Smooth muscle cell (in vitro differentiated cells): ENCODE measurements at regions not wholly inside any gene's neighbourhood (a gene's known extent, or its start where the extent isn't known, plus 50 kb on each side); places are given as distances from the start of the nearest gene placed in this dataset.

ENCODE experiments used
- DNase-seq: peaks from one replicate; lab custom pipeline; 2025; ENCODE audit not compliant: unreplicated experiment; lab: John Stamatoyannopoulos, UW
- H2AFZ ChIP-seq: fragments of 200-600 bp; sonication (generic); 2 replicates; pipeline ENCODE4 v1.6.0; 2016; ENCODE audit warnings: antibody characterized with exemption, low read depth, mild to moderate bottlenecking
- H3F3A ChIP-seq: fragments of 200-600 bp; sonication (generic); 2 replicates; pipeline ENCODE4 v1.6.0; 2017; ENCODE audit warnings: antibody characterized with exemption, low read depth
- H3K27ac ChIP-seq: fragments of 200-600 bp; sonication (generic); 2 replicates; pipeline ENCODE4 v1.5.1; 2016; ENCODE audit warnings: low read depth, mild to moderate bottlenecking
- H3K27me3 ChIP-seq: fragments of 200-600 bp; sonication (generic); 2 replicates; pipeline ENCODE4 v1.6.1; 2016; ENCODE audit warnings: low read depth, mild to moderate bottlenecking
- H3K36me3 ChIP-seq: fragments of 200-600 bp; sonication (generic); 2 replicates; pipeline ENCODE4 v1.5.1; 2016; ENCODE audit warnings: low read depth
- H3K4me1 ChIP-seq: fragments of 200-600 bp; sonication (generic); 2 replicates; pipeline ENCODE4 v1.5.1; 2016; ENCODE audit warnings: low read depth
- H3K4me2 ChIP-seq: fragments of 200-600 bp; sonication (generic); 2 replicates; pipeline ENCODE4 v1.6.0; 2016; ENCODE audit warnings: mild to moderate bottlenecking
- H3K4me3 ChIP-seq: fragments of 200-600 bp; sonication (generic); 2 replicates; pipeline ENCODE4 v1.5.1; 2016; ENCODE audit warnings: mild to moderate bottlenecking
- H3K79me2 ChIP-seq: fragments of 200-600 bp; sonication (generic); 2 replicates; pipeline ENCODE4 v1.6.0; 2016; ENCODE audit warnings: low read depth, mild to moderate bottlenecking
- H3K9ac ChIP-seq: fragments of 200-600 bp; sonication (generic); 2 replicates; pipeline ENCODE4 v1.6.0; 2016; ENCODE audit warnings: low read depth
- H3K9me3 ChIP-seq: fragments of 200-600 bp; sonication (generic); replicated peaks from 2 replicates; pipeline ENCODE4 v1.5.1; 2016; ENCODE audit warnings: low read depth
- H4K20me1 ChIP-seq: fragments of 200-600 bp; sonication (generic); 2 replicates; pipeline ENCODE4 v1.6.0; 2016; ENCODE audit warnings: low read depth
- WGBS: methylation state at CpG from one replicate; pipeline ENCODE4 v1.1.7; 2016; ENCODE audit warnings: low lambda C conversion rate; 5-methylcytosine and 5-hydroxymethylcytosine counted together
- TF ChIP-seq, protein P1 (sequence below): fragments of 200-600 bp; sonication (generic); IDR thresholded peaks from 2 replicates; pipeline ENCODE4 v1.5.1; 2017; ENCODE audit warnings: borderline replicate concordance, mild to moderate bottlenecking, antibody characterized with exemption; ENCODE audit not compliant: insufficient read depth, poor library complexity, severe bottlenecking

DNA sequence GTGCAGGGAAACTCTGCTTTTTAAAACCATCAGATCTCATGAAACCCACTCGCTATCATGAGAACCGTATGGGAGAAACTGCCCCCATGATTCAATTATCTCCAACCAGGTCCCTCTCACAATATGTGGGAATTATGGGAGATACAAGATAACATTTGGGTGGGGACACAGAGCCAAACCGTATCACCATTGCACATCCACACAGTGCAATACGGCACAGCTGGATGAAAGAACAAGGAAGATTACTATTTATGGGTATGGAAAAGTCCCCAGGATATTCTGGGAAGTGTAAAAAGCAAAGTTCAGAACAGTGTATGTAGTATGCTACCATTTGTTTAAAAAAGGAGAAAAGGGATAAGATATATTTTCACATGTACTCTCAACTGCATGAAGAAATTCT, 290.1 kb downstream of the PIK3C3 start:
- no peaks in the 10 kb centered on the region for H4K20me1 ChIP-seq

DNA sequence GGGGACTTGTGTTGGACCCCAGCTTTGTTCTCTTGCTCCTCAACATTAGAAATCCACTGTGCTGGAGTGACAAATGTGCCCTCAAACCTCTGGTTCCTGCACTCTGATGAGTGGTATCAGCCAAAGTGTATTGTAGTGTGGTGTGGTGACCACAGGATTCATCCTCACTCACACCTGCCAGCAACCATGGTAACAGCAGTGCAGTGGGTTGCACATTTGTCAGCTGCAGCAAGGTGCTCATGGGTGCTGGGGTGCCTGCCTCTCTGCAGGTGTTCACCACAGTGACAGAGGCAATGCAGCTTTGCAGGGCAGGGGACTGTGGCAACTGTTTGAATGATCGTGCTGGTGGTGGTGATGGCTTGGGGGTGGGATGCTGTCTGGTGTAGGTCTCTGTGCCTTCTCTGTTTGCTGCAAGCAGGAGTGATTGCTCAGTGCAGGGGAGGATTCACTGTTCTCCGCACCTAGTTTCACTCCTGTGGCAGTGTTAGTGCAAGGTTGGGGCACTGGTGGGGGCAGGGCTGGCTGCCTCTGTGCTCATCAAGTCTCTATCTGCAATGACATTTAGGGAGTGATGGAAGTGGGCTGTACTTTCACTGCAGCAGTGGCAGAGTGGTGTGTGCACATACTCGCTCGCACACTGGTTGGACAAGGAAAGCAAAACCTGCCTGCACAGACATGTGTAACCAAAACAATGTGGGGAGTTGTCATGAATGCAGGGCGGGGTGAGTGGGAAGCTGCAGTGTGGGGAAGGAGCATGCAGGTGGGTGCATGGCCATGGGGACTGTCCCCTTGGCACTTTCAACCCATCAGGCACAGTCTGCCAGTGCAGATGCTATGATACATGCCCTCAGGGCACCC, 301.1 kb downstream of the PIK3C3 start:
- Histone ChIP-seq H3K4me2 (no peak overlapping the region), H3F3A (no peaks in the 10 kb centered on the region), H3K27me3 (no peaks in the 10 kb centered on the region), H3K27ac (no peak overlapping the region), H4K20me1 (no peaks in the 10 kb centered on the region), H3K9me3 (no peaks in the 10 kb centered on the region), H3K4me1 (no peaks in the 10 kb centered on the region), H3K4me3 (no peak overlapping the region), H3K79me2 (no peaks in the 10 kb centered on the region), H3K36me3 (no peaks in the 10 kb centered on the region), H2AFZ (no peak overlapping the region), H3K9ac (no peak overlapping the region)
- no peak for DNase-seq
- WGBS, result 91% methylated on average over 5 of the region's 5 CpGs
- TF ChIP-seq, protein P1, sequence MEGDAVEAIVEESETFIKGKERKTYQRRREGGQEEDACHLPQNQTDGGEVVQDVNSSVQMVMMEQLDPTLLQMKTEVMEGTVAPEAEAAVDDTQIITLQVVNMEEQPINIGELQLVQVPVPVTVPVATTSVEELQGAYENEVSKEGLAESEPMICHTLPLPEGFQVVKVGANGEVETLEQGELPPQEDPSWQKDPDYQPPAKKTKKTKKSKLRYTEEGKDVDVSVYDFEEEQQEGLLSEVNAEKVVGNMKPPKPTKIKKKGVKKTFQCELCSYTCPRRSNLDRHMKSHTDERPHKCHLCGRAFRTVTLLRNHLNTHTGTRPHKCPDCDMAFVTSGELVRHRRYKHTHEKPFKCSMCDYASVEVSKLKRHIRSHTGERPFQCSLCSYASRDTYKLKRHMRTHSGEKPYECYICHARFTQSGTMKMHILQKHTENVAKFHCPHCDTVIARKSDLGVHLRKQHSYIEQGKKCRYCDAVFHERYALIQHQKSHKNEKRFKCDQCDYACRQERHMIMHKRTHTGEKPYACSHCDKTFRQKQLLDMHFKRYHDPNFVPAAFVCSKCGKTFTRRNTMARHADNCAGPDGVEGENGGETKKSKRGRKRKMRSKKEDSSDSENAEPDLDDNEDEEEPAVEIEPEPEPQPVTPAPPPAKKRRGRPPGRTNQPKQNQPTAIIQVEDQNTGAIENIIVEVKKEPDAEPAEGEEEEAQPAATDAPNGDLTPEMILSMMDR, result no peak

More for the DNA sequence above, 290.1 kb downstream of the PIK3C3 start:
- H3K4me2 ChIP-seq, result no peak overlapping the region
- H3K27me3 ChIP-seq, result no peaks in the 10 kb centered on the region
- TF ChIP-seq, protein P1, result no peak
- H2AFZ ChIP-seq, result no peak overlapping the region
- no peak overlapping the region for H3K27ac ChIP-seq
- no peaks in the 10 kb centered on the region for H3F3A ChIP-seq
- DNase-seq, result no peak
- no peaks in the 10 kb centered on the region for H3K79me2 ChIP-seq
- H3K36me3 ChIP-seq, result no peaks in the 10 kb centered on the region
- no peaks in the 10 kb centered on the region for H3K4me1 ChIP-seq
- H3K9ac ChIP-seq, result no peak overlapping the region
- 90% methylated on average over 4 of the region's 4 CpGs for WGBS
- no peak overlapping the region for H3K4me3 ChIP-seq
- H3K9me3 ChIP-seq, result no peaks in the 10 kb centered on the region

GRCh38 chr18:42258301-42258965, 303.4 kb downstream of the PIK3C3 start:
- no peaks in the 10 kb centered on the region for H3F3A ChIP-seq
- no peaks in the 10 kb centered on the region for H3K9me3 ChIP-seq
- H3K4me1 ChIP-seq, result peaks cover 11% of the 10 kb centered on the region
- H3K27me3 ChIP-seq, result no peaks in the 10 kb centered on the region
- H3K79me2 ChIP-seq, result no peaks in the 10 kb centered on the region
- no peak for DNase-seq
- H3K4me2 ChIP-seq, result no peak overlapping the region
- 67% methylated on average over 2 of the region's 2 CpGs for WGBS
- H4K20me1 ChIP-seq, result no peaks in the 10 kb centered on the region
- no peak overlapping the region for H3K9ac ChIP-seq
- TF ChIP-seq, protein P1, result no peak
- H3K4me3 ChIP-seq, result no peak overlapping the region
- H3K27ac ChIP-seq, result no peak overlapping the region
- H3K36me3 ChIP-seq, result no peaks in the 10 kb centered on the region
- H2AFZ ChIP-seq, result no peak overlapping the region

DNA sequence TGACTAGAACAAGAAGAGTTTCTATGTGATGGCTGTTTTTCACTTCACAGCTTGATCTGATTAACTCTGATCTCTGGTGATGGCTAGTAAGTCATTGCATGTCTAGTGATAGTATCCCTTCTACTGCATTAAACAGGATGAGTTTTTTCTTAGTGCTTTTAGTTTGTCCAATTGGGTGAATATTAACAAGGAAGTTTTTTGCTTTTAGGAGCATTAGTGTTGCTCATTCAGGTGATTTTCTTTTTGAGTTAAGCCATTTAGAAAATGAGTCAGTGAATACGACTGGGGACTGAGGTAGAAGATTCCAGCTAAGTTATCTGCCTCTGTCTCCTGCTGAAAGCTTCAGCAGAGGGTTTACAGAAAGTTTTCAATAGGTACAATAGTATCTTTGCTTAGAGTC, 306.7 kb downstream of the PIK3C3 start:
- no peak overlapping the region for H3K4me3 ChIP-seq
- H3K27me3 ChIP-seq, result no peaks in the 10 kb centered on the region
- H3K9ac ChIP-seq, result no peak overlapping the region
- H3K27ac ChIP-seq, result no peak overlapping the region
- H3F3A ChIP-seq, result no peaks in the 10 kb centered on the region
- no peaks in the 10 kb centered on the region for H3K79me2 ChIP-seq
- no peak for DNase-seq
- TF ChIP-seq, protein P1, result no peak
- no peak overlapping the region for H3K4me2 ChIP-seq
- peaks cover 11% of the 10 kb centered on the region for H3K4me1 ChIP-seq
- WGBS, result 61% methylated on average over 1 of the region's 1 CpG
- no peaks in the 10 kb centered on the region for H4K20me1 ChIP-seq
- no peaks in the 10 kb centered on the region for H3K9me3 ChIP-seq
- H2AFZ ChIP-seq, result no peak overlapping the region
- no peaks in the 10 kb centered on the region for H3K36me3 ChIP-seq
